ENCODE measurements at regions not wholly inside any gene's neighbourhood (a gene's known extent, or its start where the extent isn't known, plus 50 kb on each side); places are given as distances from the start of the nearest gene placed in this dataset.

GRCh38 chr5:175159956-175160355 is 284.0 kb downstream of the DRD1 start:
- Histone ChIP-seq H3K79me2 (ENCODE audit: control insufficient read depth, low read length) (no peaks in the 10 kb centered on the region), H3K9me2 (replicated peaks; ENCODE audit: control insufficient read depth, low read length) (no peaks in the 10 kb centered on the region), H3F3A (ENCODE audit: control insufficient read depth, insufficient read depth) (no peaks in the 10 kb centered on the region), H3K36me3 (ENCODE audit: control insufficient read depth, low read length) (no peaks in the 10 kb centered on the region), H3K9me3 (ENCODE audit: control insufficient read depth, insufficient read depth, low read length) (no peaks in the 10 kb centered on the region), H3K4me3 (ENCODE audit: low read length) (no peak overlapping the region), H3K27ac (ENCODE audit: low read depth, low read length) (no peak overlapping the region), H3K4me2 (ENCODE audit: low read length) (no peak overlapping the region), H4K20me1 (ENCODE audit: control insufficient read depth, insufficient read depth, low read depth, low read length) (no peaks in the 10 kb centered on the region), H3K27me3 (ENCODE audit: control insufficient read depth, low read length) (no peaks in the 10 kb centered on the region), H3K4me1 (ENCODE audit: control insufficient read depth, low read length) (no peaks in the 10 kb centered on the region)
- TF ChIP-seq CTCF (IDR thresholded peaks at IDR 0.05; ENCODE audit: low read depth, low read length, poor library complexity, severe bottlenecking) (no peak), EZH2phosphoT487 (IDR thresholded peaks at IDR 0.05; ENCODE audit: borderline replicate concordance, low read length) (no peak)

GRCh38 chr5:175148636-175149172 is 295.3 kb downstream of the DRD1 start:
- H3K4me2 ChIP-seq (ENCODE audit: low read length), result no peak overlapping the region
- H3K27me3 ChIP-seq (ENCODE audit: control insufficient read depth, low read length), result no peaks in the 10 kb centered on the region
- no peaks in the 10 kb centered on the region for H3K36me3 ChIP-seq (ENCODE audit: control insufficient read depth, low read length)
- no peak for TF ChIP-seq EZH2phosphoT487 (IDR thresholded peaks at IDR 0.05; ENCODE audit: borderline replicate concordance, low read length)
- no peak for TF ChIP-seq CTCF (IDR thresholded peaks at IDR 0.05; ENCODE audit: low read depth, low read length, poor library complexity, severe bottlenecking)
- no peaks in the 10 kb centered on the region for H3K9me2 ChIP-seq (replicated peaks; ENCODE audit: control insufficient read depth, low read length)
- no peaks in the 10 kb centered on the region for H4K20me1 ChIP-seq (ENCODE audit: control insufficient read depth, insufficient read depth, low read depth, low read length)
- H3K4me1 ChIP-seq (ENCODE audit: control insufficient read depth, low read length), result no peaks in the 10 kb centered on the region
- no peaks in the 10 kb centered on the region for H3K79me2 ChIP-seq (ENCODE audit: control insufficient read depth, low read length)
- H3K27ac ChIP-seq (ENCODE audit: low read depth, low read length), result no peak overlapping the region
- H3K4me3 ChIP-seq (ENCODE audit: low read length), result no peak overlapping the region
- no peaks in the 10 kb centered on the region for H3F3A ChIP-seq (ENCODE audit: control insufficient read depth, insufficient read depth)
- H3K9me3 ChIP-seq (ENCODE audit: control insufficient read depth, insufficient read depth, low read length), result peaks cover 9% of the 10 kb centered on the region; the same call in 1 of the 2 replicates

GRCh38 chr5:175146733-175147132 is 297.2 kb downstream of the DRD1 start:
- no peaks in the 10 kb centered on the region for H3K79me2 ChIP-seq (ENCODE audit: control insufficient read depth, low read length)
- H4K20me1 ChIP-seq (ENCODE audit: control insufficient read depth, insufficient read depth, low read depth, low read length), result no peaks in the 10 kb centered on the region
- no peaks in the 10 kb centered on the region for H3K9me2 ChIP-seq (replicated peaks; ENCODE audit: control insufficient read depth, low read length)
- H3F3A ChIP-seq (ENCODE audit: control insufficient read depth, insufficient read depth), result no peaks in the 10 kb centered on the region
- no peak overlapping the region for H3K27ac ChIP-seq (ENCODE audit: low read depth, low read length)
- peaks cover 4% of the 10 kb centered on the region; the same call in 1 of the 2 replicates for H3K9me3 ChIP-seq (ENCODE audit: control insufficient read depth, insufficient read depth, low read length)
- H3K4me2 ChIP-seq (ENCODE audit: low read length), result no peak overlapping the region
- H3K27me3 ChIP-seq (ENCODE audit: control insufficient read depth, low read length), result no peaks in the 10 kb centered on the region
- no peak overlapping the region for H3K4me3 ChIP-seq (ENCODE audit: low read length)
- no peak for TF ChIP-seq EZH2phosphoT487 (IDR thresholded peaks at IDR 0.05; ENCODE audit: borderline replicate concordance, low read length)
- no peak for TF ChIP-seq CTCF (IDR thresholded peaks at IDR 0.05; ENCODE audit: low read depth, low read length, poor library complexity, severe bottlenecking)
- H3K36me3 ChIP-seq (ENCODE audit: control insufficient read depth, low read length), result no peaks in the 10 kb centered on the region
- H3K4me1 ChIP-seq (ENCODE audit: control insufficient read depth, low read length), result no peaks in the 10 kb centered on the region

Measured in DOHH2 (cell line).